ENCODE measurements at regions not wholly inside any gene's neighbourhood (a gene's known extent, or its start where the extent isn't known, plus 50 kb on each side); places are given as distances from the start of the nearest gene placed in this dataset.

DNA sequence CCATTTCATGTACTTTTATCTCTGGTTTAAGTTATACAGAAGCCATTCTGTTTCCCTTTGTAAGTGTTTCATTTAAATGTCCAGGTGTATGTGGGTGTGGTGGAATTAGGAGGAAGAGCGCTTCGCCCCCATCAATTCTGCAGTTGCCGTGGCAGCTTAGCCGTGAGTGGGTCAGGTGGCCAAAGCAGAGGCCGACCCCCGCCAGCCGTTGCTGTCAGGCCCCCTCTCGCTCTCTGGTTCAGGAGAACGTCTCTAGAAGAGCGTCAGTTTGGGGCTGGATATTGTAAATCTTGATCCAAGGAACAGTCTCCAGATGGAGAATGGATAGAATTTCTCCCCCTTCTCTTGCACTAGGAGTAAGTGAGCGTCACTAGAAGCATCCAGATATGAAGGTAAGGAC lies 367.4 kb downstream of the FOXA2 start:
- Histone ChIP-seq H3K27me3 (peaks cover 0 to 4% of the 10 kb centered on the region in 2 donors), H3K9me3 (no peaks in the 10 kb centered on the region), H3K4me1 (no peaks in the 10 kb centered on the region), H3K27ac (no peak overlapping the region), H3K4me3 (no peak overlapping the region), H3K36me3 (no peaks in the 10 kb centered on the region)
- no peak for TF ChIP-seq CTCF (IDR thresholded peaks at IDR 0.05)
- DNase-seq, result no peak
- intact Hi-C loops (cut with DNase I; ENCODE audit: low total_unique reads), result no loop called here

DNA sequence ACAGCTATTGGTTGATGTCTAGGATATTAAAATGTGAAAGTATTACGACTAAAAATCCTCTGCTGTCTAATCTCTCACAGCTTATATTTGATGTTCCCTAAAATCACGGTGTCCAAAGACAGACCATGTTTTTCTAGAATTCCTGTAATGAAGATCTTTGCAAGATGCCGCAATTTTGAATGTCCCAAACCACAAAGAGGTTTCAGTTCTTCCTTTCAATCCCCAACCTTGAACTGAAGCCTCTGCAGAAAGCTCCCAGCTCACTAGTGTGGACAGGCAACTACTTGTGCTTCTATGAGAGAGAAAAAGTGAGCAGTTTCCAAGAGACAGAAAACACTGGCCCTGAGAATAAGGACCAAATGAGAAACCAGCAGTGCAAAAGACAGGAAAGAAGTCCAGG lies 370.1 kb downstream of the FOXA2 start:
- no peak overlapping the region for H3K4me3 ChIP-seq
- no peaks in the 10 kb centered on the region for H3K36me3 ChIP-seq
- H3K27ac ChIP-seq, result no peak overlapping the region
- TF ChIP-seq CTCF (IDR thresholded peaks at IDR 0.05), result no peak
- no peak for DNase-seq
- peaks cover 0 to 4% of the 10 kb centered on the region in 2 donors for H3K27me3 ChIP-seq
- no peaks in the 10 kb centered on the region for H3K9me3 ChIP-seq
- intact Hi-C loops (cut with DNase I; ENCODE audit: low total_unique reads), result no loop called here
- H3K4me1 ChIP-seq, result no peaks in the 10 kb centered on the region

DNA sequence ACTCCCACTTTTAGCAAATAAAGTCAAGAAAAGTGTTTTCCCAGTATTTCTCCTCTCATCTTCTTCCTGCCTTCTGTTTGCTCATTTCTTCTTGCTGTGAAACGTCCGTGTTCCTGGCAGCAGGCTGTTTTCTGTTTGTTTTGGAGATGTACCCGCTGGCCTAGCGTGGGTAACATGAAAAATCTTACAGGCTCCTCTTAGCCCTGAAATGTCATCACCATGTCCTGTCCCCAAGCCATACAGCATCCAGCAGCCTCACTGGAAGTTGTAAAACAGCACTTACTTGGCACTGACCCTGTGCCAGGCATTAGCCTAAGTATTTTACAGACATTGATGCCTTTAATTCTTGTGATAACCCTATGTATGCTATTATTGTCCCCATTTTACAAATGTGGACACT lies 371.1 kb downstream of the FOXA2 start:
- Histone ChIP-seq H3K36me3 (no peaks in the 10 kb centered on the region), H3K4me3 (no peak overlapping the region), H3K9me3 (no peaks in the 10 kb centered on the region), H3K4me1 (no peaks in the 10 kb centered on the region), H3K27ac (no peak overlapping the region), H3K27me3 (peaks cover 0 to 4% of the 10 kb centered on the region in 2 donors)
- intact Hi-C loops (cut with DNase I; ENCODE audit: low total_unique reads), result no loop called here
- TF ChIP-seq CTCF (IDR thresholded peaks at IDR 0.05), result no peak
- no peak for DNase-seq

- DNase-seq, result no peak
- H3K4me1 ChIP-seq, result no peaks in the 10 kb centered on the region
- peaks cover 0 to 3% (median 2%) of the 10 kb centered on the region in 3 donors for H3K9me3 ChIP-seq
- H3K27ac ChIP-seq, result no peak overlapping the region
- no peak overlapping the region for H3K4me3 ChIP-seq
- intact Hi-C loops (cut with DNase I; ENCODE audit: low total_unique reads), result no loop called here
- TF ChIP-seq CTCF (IDR thresholded peaks at IDR 0.05), result no peak
- H3K27me3 ChIP-seq, result no peaks in the 10 kb centered on the region
- H3K36me3 ChIP-seq, result no peaks in the 10 kb centered on the region
Measured at GRCh38 chr20:22207280-22207679, 377.1 kb downstream of the FOXA2 start.

DNA sequence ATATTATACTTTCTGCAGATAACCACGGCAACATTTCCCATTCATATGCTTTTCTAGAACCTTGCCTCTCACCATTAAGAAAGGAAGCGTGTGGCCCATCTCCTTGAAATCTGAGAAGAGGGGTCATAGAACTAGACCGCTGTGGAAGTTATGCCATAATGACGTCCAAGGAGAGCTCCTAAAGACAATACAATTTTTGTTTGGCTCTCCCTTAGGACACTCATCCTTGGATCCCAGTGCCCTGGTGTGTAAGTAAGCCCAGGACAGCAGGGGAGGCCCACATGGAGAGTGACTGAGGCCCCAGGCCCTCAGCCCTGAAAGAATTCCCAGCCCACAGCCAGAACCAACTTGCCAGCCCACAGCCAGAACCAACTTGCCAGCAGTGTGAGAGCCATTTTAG lies 379.6 kb downstream of the FOXA2 start:
- Histone ChIP-seq H3K27me3 (no peaks in the 10 kb centered on the region), H3K9me3 (peaks cover 0 to 3% (median 3%) of the 10 kb centered on the region in 3 donors)
- no peak for TF ChIP-seq CTCF (IDR thresholded peaks at IDR 0.05)

DNA sequence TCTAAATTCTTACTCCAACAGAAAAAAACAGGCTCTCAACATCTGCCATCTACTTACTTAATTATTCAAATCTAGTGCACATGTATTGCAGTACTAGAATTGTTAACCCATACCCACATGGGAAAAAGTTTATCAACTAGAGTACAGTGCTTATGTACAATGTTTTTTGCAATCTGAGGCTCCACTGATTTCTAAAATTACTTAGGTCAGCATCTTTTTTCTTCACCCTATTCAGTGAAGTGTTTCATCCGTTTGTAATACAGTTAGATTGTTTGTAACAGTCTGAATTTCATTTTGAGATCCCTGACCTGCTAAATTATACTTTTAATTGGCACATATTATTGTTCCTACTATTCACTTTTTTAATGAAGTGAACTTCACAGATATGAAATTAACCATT lies 402.2 kb downstream of the FOXA2 start:
- peaks cover 0 to 6% (median 0%) of the 10 kb centered on the region in 3 donors for H3K9me3 ChIP-seq
- no peak overlapping the region for H3K4me3 ChIP-seq
- H3K27me3 ChIP-seq, result no peaks in the 10 kb centered on the region
- no peak for TF ChIP-seq CTCF (IDR thresholded peaks at IDR 0.05)
- H3K4me1 ChIP-seq, result no peaks in the 10 kb centered on the region
- intact Hi-C loops (cut with DNase I; ENCODE audit: low total_unique reads), result no loop called here
- no peak overlapping the region for H3K27ac ChIP-seq
- no peaks in the 10 kb centered on the region for H3K36me3 ChIP-seq
- no peak for DNase-seq

More for the DNA sequence above, 379.6 kb downstream of the FOXA2 start:
- no peak for DNase-seq
- Histone ChIP-seq H3K4me1 (no peaks in the 10 kb centered on the region), H3K4me3 (no peak overlapping the region), H3K36me3 (no peaks in the 10 kb centered on the region), H3K27ac (no peak overlapping the region)
- intact Hi-C loops (cut with DNase I; ENCODE audit: low total_unique reads), result no loop called here
